Epidermal melanocyte (primary cell): ENCODE measurements at regions not wholly inside any gene's neighbourhood (a gene's known extent, or its start where the extent isn't known, plus 50 kb on each side); places are given as distances from the start of the nearest gene placed in this dataset.
"Not testable (repeated sequence)": the region's sequence is repeated elsewhere in the genome, so short reads cannot be mapped to it uniquely, and the experiment has no call there.

Source experiments
- DNase-seq: peaks from one replicate; pipeline ENCODE4 v3.0.0; 2011; ENCODE audit warnings: low spot score; ENCODE audit not compliant: insufficient read length

GRCh38 chr12:116360579-116361413 lies 83.3 kb upstream of the MED13L start:
- no peak for DNase-seq

- DNase-seq, result no peak
Observed at GRCh38 chr12:116361414-116362223, 84.1 kb upstream of the MED13L start.

GRCh38 chr12:116365114-116365513 lies 87.6 kb upstream of the MED13L start:
- DNase-seq, result no peak

GRCh38 chr12:116365606-116366455 lies 88.3 kb upstream of the MED13L start:
- DNase-seq, result no peak

- no peak for DNase-seq
Observed at GRCh38 chr12:116366456-116366776, 88.9 kb upstream of the MED13L start.

GRCh38 chr12:116366824-116367223 lies 89.3 kb upstream of the MED13L start:
- DNase-seq, result no peak

- peak; percentile 31 for DNase-seq
Observed at GRCh38 chr12:116368196-116369194, 91.0 kb upstream of the MED13L start.

- peak; percentile 36 for DNase-seq
Observed at GRCh38 chr12:116370004-116370404, 92.5 kb upstream of the MED13L start.

GRCh38 chr12:116370886-116371580 lies 93.5 kb upstream of the MED13L start:
- no peak for DNase-seq

GRCh38 chr12:116372815-116373214 lies 95.3 kb upstream of the MED13L start:
- DNase-seq, result no peak

- no peak for DNase-seq
Observed at GRCh38 chr12:116373572-116374206, 96.2 kb upstream of the MED13L start.

GRCh38 chr12:116374207-116374606 lies 96.7 kb upstream of the MED13L start:
- no peak for DNase-seq

GRCh38 chr12:116375278-116375842 lies 97.9 kb upstream of the MED13L start:
- DNase-seq, result no peak

GRCh38 chr12:116376354-116377193 lies 99.1 kb upstream of the MED13L start:
- DNase-seq, result no peak

- DNase-seq, result not testable (repeated sequence)
Observed at GRCh38 chr12:116377194-116377571, 99.7 kb upstream of the MED13L start.

- DNase-seq, result no peak
Observed at GRCh38 chr12:116378002-116378401, 100.5 kb upstream of the MED13L start.

GRCh38 chr12:116380108-116380507 lies 102.6 kb upstream of the MED13L start:
- DNase-seq, result no peak

- DNase-seq, result not testable (repeated sequence)
Observed at GRCh38 chr12:116380740-116381139, 103.2 kb upstream of the MED13L start.
